T follicular helper cell (primary cell): ENCODE measurements at regions not wholly inside any gene's neighbourhood (a gene's known extent, or its start where the extent isn't known, plus 50 kb on each side); places are given as distances from the start of the nearest gene placed in this dataset.
"Not testable (repeated sequence)": the region's sequence is repeated elsewhere in the genome, so short reads cannot be mapped to it uniquely, and the experiment has no call there.

Experiments used
- DNase-seq: peaks from one replicate; pipeline ENCODE4 v3.0.0-alpha.2; 2020; ENCODE audit warnings: low read depth

DNA sequence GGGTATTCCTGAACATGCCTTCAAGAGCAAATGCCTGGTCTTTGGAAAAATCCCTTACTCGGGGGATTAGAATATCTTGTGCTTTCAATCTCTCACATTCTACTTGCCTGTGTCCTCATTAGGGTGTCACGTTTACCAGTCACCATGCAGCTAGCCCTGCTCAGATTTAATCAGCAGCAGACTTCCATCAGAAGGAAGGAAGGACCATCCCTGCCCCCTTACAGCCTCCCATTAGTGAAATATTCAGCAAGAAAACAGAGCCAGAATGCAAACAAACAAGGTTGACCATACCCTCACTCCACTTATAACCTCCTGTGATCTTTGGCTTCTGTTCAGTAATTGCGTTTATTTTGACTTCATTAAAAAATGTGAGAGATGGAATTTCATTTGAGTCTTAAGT, 208.6 kb downstream of the CXCL12 start:
- no peak for DNase-seq

DNA sequence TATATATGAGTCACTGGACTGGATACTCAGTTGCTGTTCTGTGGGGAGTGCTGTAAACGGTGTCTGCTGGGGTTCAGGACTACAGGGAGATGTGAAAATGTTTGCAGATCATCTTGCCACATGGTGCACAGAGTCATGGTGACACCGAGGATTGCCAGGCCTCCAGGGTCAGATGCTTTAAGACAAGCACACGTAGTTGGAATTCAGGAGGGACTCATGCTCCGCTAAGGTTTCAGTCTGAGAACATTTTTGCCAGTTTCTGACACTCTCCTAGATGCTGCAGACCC, 211.3 kb downstream of the CXCL12 start:
- DNase-seq, result no peak

DNA sequence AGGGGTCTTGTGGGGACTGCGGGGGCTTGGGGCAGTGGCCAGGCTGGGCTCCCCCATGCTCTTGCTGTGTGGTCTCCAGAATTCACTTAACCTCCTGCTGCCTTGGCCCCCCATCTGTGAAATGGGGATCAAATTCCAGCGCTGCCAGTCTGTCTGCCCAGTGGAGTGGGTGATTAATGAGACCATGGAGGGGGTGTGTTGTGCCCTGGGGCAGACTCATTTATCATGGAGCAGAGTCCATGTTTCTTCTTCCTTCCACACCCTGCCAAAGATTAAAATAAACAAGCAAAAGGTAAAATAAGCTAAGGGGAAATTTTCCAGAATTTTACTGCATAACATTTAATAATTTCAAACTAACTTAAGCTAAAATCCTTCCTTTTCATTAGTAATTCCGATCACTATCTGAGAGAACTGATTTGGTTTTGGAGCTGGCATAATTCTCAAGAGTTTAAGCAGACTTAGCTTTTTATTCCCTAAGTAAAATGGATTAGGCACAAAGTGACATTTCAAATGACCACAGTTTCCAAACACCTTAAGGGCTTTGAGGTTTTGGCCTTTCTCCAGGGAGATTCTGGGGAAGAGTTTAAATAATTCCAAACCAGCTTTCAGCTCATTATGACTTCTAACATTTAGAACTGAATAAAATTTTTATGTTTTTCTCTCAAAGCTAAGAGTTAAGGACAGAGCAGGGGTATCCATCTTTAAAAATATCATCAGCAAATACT, 211.9 kb downstream of the CXCL12 start:
- DNase-seq, result no peak

DNA sequence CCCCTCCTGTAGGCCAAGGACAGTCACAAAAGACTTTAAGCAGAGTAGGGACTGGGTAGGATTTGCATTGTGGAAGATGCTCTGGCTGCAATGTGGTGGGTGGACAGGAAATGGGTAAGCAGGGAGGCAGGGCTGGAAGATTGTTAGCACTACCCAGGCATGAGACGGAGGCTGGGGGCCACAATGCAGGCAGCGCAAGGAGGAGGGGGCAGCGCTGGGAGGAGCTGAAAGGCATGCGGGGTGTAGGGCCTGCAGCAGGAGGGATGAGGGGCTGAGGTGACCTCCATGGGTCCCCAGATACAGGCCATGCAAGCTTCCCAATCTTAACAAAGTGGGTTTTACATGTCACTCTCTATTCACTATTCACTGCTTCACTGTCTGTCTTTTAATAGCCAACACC, 213.1 kb downstream of the CXCL12 start:
- DNase-seq, result no peak

DNA sequence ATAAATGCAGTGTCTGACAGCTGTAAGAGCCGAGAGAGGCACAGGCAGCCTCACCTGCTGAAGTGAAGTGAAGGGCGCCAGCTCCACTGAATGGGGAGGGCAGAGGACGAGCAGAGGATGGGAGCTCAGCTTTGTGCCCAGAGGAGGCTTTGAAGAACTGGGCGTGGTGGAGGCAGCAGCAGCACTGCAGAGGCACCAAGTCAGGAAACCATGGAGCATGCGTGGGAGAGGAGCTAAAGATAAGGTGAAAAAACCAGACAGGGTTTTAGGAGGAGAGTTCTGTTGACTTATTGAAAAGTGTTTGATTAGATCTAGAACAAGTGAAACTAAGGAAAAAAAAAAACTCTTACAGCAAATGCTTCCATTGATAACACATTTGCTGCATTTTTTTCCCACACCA, 216.4 kb downstream of the CXCL12 start:
- DNase-seq, result no peak

DNA sequence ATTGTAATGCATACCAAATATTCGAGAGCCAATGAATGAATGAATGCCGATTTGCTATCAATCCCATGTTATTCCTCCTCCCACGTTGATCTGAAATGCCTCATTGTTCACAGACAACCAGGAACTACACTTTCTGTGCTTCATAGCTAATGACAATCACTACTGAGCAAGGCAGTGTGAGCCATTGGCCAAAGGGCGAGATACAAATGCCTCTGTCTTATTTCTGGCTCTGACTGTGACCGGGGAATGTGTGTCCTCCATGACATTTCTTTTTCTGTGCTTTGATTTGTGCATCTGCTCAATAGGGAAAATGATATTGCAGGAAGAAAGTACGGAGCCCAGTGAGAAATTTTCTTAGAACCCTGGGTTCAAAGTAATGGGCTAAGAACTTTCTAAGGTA, 217.1 kb downstream of the CXCL12 start:
- DNase-seq, result no peak

DNA sequence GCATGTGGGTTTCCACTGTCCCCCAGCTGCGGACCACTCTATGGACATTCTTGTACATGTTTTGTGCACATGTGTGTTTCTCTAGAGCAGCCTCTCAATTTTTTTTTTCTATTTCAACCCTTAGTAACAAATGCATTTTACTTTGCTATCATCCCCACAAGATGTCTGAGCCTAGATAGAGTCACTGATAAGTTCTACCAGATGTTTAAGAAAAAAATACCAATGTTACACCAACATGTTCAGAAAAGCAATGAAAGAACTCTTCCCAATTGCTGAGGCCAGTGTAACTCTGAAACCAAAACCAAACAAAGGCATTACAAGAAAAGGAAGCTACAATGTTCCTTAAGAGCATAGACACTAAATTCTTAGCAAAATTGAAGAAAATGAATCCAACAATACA, 218.5 kb downstream of the CXCL12 start:
- DNase-seq, result no peak

DNA sequence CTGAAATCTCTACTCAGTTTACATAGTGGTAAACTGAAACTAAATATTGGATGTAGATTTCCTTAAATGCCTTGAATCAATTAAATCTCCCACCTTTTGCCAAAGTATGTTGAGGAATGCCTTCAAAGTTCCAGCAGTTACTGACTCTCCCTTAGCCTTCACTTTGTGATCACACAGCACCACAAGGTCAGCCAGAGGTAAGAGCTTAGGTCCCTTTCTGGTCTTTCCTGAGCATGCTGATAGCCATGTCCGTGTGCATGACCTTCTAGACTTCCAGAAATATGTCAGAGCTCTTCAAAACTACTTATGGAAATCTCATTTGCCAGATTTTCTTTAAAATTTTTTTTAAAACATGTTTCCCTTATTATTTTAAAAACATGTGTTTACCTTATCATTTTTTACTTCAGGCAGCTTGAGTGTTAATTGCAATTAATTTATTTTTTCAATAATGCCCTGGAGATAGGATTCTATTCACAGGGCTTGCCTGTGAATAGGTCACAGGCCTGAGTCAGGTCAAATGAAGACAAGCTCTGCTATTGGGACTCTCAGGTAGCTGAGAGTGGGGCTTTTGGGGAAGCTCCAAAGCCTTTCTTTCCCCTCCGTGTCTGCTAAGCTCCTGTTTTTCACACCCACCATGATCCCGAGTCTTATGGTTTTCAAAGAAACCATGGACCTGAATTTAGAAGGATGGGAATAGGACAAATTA, 220.5 kb downstream of the CXCL12 start:
- DNase-seq, result no peak

DNA sequence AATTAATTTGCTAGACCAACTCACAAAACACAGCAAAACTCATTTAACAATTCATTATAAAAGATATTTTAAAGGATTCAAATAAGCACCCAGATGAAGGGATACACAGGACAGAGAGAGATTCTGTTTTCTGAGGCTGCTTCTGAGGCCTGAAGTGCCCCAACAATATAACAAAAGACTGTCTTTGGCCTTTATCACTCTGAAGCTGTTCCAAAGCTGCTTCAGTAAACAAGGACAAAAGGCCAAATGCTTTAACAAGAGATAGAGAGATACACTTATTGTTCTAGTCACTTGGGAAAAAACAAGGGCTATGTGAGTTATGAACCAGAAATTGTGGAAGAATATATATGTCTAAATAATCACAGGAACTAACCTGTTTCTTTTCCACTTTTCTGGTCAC, 223.7 kb downstream of the CXCL12 start:
- DNase-seq, result no peak

DNA sequence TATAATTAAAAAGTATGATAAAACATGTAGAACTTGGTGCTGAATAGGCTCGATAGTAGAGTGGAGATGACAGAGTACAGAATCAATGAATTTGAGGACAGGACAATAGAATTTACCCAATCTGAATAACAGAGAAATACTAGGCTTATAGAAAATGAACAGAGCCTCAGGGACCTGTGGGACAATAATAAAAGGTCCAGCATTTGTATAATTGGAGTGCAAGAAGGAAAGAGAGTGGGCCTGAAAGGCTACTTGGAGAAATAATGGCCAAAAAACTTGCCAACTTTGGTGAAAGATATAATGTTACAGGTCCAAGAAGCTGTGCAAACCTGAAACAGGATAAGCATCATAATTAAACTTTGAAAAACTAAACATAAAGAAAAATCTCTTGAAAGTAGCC, 227.3 kb downstream of the CXCL12 start:
- DNase-seq, result no peak

DNA sequence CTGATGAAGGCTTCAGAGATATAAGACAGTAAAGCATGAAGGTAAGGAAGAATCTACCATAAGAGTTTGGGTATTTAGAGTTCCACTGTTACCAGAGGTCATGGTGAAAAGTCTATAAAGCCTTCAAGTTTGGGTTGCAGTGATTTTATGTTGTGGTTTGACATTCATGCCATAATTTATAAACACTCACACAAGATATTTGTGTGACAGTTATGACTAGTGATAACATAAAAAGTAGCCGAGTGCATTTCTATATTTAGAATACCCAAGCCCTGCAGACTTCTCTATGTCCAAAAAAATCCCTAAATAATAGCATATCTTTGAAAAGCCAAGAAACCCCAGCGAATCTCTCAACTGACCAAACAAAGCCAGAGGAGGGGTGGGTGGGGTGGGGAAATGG, 229.9 kb downstream of the CXCL12 start:
- DNase-seq, result no peak

DNA sequence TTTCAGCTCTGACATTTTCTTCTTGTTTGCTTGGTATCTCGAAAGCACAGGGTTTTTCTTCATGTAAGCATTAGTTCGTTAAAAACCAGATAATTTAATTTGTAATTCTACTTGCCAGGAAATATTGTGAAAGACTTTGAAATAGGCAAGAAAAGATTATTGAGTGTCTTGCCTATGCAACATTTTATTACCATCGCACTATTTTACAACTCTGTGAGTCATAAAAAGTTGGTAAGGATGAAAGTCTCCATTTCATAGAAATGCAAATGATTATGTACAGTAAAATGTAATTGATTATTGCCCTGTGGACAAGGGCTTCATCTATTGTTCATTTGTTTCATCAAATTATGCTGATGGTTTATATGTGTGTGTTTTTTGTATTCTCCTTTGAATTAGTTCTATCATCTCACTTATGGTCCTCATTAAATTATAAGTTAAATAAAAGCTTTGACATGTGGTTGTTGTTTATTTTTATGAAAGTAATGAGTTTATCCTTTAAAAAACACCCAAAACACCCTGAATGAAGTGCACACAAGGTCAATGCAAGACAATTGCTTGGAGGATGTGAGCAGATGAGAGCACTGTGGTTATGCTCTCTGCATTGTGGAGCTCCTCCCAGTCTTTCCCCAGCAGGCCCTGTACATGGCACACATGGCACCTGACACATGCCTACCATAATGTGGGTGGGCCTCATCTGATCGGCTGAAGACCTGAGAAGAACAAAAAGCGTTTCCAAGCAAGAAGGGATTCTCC, 230.8 kb downstream of the CXCL12 start:
- no peak for DNase-seq

DNA sequence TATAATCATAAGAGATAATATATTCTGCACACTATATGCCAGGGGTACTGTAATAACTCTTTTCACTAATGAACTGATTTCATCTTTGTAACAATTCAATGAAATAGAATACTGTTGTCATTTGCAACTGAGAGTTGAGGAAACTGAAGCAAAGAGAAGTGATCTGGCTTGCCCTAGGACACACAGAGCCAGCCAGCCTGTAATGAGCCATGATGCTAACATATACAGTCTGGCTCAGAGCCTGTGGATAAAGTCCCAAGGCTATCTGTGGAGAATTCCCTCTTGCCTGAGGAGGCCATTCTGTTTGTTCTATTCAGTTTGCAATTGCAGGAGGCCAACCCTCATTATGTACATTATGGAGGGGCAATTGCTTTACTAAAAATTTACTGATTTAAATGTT, 241.3 kb downstream of the CXCL12 start:
- DNase-seq, result no peak

DNA sequence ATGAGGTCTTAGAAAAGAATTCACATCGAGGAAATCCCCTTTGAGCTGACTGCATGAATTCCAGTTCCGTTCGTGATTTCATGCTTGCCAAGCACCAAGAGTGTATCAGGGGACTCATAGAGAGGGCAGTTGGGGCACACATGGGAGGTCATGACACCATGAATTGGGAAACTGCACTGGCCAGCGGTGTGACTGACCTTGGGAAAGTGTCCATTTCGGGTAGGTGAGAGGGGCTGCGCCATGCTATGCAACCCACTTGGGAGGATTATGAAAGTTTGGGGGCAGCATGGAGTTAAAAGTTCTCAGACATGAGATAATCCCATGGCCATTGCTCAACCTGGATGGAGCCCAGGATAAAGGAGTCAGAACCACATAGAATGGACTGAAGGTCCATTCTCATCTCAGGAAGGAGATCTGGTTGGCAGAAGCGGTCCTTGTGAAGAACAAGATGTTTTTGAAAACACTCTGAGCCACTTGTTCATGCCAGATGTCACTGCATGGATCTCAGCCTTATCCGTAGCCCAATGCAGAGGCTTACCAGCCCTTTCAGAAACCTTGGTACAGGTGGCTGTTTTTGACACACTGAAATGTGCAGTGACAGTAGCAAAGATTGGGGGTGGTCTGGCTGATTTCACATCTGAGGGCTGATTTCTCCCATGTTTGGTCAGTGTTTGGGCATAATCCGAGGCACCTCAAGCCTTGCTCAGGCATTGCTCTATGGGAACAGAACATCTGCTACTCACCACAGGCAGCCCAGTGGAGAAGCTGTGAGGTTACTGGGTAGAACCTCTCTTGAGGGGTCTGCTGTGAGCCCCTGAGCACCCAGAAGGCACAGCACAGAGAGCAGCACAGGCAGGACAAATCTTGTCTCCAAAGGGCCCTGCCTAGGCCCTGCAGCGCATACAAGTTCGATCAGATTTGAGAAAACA, 252.3 kb downstream of the CXCL12 start:
- DNase-seq, result no peak

DNA sequence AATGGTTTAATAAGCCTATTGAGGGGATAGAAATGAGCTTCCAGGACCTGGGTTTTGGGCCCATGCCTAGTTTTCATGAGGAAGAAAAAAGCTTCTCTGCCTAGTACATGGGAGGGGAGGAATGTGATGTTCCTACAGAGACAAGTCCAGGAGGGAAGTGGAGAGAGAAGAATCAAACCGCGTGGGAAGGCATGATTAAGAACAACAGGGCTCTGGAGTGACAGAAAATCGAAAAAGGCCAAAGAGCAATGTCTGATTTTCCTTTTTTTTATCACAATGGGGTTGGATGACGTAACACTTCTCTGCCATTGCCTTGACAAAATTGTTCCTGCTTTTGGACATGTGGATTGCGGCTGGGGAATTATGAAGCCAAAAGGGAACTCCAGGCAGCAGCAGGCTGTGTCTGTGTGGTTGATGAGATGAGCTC, 258.6 kb downstream of the CXCL12 start:
- DNase-seq, result no peak

DNA sequence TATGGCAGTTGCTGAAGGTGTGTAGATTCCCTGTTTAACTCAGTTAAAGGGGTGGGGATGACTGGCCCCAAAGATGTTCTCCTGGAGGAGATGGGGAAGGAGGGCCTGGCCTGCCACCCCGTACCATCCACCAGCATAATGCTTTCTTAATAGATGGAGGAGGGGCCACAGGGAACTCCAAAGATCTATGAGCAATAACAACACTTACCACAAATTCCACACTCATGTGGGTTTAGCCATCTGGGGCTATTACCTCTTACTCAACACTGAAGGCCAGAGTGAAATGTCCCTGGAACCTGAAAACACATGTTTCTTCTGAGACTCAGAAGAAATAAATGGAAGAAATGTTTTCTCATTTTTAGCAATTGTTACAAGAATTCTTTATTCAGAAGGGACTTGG, 259.0 kb downstream of the CXCL12 start:
- no peak for DNase-seq

DNA sequence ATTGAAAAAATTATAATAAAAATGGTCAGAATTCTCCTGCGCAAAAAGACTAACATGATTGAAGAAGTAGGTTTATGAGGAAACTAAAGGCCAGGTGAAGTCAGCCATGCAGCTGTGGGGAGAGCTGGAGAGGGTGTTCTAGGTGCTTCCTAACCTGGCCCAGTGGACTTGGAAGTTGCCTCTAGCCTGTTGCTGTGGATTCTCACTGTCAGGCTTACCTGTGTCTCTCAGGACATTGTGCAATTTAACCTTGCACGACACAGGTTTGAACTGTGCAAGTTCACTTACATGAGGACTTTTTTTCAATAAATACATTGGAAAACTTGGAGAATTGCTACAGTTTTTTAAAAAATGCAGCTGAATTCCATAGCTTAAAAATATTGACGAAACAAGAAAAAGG, 266.4 kb downstream of the CXCL12 start:
- no peak for DNase-seq

DNA sequence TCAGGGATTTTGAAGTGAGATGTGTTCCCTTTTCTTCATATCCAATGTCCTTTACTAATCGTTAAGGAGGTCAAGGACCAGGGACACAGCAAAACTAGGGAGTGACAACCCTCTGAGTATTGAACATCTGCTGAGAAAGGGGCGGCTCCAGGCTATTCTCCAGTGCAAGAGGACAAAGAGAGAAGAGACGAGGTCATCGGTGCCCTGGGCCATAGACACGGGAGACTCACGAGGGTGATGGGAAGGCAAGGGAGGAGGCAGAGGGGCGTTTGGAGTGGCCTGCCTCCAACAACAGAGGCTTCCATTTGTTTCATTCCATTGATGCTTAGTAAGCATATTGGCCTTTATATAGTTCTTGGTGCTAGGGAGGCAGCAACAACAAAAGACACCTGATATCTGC, 268.4 kb downstream of the CXCL12 start:
- DNase-seq, result no peak

DNA sequence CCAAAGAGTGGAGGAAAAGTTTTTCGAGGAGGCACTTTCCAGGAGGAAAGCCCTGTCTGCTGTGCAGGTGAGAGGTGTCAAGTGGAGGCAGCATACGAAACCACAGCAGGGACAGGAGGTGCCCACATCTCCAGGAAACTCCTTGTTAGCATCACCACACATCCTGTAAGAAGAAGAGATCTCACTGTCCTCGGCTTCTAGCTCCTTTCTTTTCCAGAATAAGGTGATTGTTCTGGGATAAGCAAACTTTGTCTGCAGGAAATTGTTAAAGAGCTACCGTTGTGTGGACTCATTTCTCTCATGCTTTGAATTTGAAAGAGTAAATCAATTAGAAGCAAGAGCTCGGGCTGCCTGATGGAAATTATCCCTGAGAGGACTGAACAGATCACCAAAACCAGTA, 269.4 kb downstream of the CXCL12 start:
- DNase-seq, result no peak

DNA sequence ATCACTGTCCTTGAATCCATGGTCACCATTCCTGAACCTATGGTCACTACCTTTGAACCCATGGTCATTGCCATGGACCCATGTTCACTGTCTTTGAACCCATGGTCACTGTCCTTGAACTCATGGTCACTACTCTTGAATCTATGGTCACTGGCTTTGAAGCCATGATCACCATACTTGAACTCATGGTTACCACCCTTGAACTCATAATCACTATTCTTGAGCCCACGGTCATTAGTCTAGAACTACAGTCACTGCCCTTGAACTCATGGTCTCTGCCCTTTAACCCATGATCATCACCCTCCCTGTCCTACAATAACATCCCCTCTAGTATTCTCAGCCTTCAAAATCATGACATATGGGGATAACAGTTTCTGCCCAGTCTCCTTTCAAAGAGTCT, 270.5 kb downstream of the CXCL12 start:
- DNase-seq, result no peak

DNA sequence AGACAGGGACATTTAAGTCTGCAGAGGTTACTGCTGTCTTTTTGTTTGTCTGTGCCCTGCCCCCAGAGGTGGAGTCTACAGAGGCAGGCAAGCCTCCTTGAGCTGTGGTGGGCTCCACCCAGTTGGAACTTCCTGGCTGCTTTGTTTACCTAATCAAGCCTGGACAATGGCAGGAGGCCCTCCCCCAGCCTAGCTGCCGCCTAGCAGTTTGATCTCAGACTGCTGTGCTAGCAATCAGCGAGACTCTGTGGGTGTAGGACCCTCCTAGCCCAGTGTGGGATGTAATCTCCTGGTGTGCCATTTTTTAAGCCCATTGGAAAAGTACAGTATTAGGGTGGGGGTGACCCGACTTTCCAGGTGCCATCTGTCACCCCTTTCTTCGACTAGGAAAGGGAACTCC, 272.6 kb downstream of the CXCL12 start:
- DNase-seq, result not testable (repeated sequence)

DNA sequence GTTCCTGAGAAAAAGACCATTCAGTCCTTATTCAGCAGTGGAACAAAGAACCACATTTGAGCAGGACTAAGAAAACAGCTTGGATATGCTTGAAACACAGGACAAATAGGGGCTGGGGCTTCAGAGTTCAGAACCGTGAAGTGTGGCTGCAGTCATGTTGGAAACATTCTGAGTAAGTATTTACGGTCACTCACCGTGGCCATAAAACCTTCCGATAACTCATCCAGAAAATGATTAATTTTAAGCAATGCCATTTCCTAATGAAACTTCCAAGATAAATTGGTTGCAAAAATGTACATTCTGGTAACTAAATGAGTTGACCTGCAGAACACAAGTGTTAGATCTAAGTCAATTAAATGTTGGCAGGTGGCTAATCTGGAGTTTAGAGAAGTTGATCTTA, 279.2 kb downstream of the CXCL12 start:
- DNase-seq, result no peak
